ENCODE measurements at regions not wholly inside any gene's neighbourhood (a gene's known extent, or its start where the extent isn't known, plus 50 kb on each side); places are given as distances from the start of the nearest gene placed in this dataset.
A peak's percentile ranks its signal among the peaks of the same experiment; 100 is the strongest.

DNA sequence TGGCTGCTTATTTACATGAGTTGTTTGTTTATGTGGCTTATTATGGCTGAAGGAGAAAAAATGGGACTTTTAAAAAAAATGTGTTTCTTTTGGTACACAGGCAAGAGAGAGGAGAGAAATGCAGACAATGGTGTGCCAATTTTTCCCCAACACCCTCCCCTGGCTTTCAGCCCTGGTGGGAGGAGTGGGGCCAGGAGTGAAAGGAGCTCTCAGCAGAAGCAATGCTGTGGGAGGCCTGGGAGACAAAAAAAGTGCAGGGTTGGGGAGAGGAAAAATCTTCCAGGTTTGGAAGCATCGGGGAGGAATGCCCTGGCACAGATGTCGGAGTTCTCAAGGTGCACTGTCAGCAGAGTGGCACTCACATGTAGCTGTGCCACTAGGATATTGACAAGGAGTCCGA, 117.7 kb upstream of the FOXB1 start:
- no peak for DNase-seq (ENCODE audit: low read depth, low spot score)
- ChIA-PET CTCF (no interaction called here), POLR2A (no interaction called here)
- TF ChIP-seq, protein P1, sequence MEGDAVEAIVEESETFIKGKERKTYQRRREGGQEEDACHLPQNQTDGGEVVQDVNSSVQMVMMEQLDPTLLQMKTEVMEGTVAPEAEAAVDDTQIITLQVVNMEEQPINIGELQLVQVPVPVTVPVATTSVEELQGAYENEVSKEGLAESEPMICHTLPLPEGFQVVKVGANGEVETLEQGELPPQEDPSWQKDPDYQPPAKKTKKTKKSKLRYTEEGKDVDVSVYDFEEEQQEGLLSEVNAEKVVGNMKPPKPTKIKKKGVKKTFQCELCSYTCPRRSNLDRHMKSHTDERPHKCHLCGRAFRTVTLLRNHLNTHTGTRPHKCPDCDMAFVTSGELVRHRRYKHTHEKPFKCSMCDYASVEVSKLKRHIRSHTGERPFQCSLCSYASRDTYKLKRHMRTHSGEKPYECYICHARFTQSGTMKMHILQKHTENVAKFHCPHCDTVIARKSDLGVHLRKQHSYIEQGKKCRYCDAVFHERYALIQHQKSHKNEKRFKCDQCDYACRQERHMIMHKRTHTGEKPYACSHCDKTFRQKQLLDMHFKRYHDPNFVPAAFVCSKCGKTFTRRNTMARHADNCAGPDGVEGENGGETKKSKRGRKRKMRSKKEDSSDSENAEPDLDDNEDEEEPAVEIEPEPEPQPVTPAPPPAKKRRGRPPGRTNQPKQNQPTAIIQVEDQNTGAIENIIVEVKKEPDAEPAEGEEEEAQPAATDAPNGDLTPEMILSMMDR (IDR thresholded peaks at IDR 0.05; ENCODE audit: insufficient read depth, low read length, missing control alignments) = no peak
- H3K4me3 ChIP-seq (ENCODE audit: low read depth, low read length) = no peak overlapping the region

DNA sequence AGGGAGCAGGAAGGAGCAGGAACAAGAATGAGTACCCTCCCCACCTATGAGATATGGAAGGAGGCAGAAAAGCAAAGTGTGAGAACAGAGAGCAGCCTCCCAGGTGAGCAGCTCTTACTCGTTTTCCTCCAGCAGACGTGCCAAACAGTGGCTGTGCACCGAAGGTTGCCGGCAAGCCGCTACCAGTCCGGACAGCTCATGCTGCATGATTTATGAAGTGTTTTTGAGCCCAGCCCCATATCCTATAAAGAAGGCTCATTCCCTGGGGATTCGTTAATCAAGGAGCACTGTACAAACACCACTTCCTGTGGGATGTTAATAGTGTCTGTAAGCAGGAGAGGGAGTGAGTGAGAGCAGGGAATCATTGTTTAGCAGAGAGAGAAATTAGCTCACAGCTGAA, 118.3 kb upstream of the FOXB1 start:
- no peak overlapping the region for H3K4me3 ChIP-seq (ENCODE audit: low read depth, low read length)
- no peak for DNase-seq (ENCODE audit: low read depth, low spot score)
- ChIA-PET POLR2A (no interaction called here), CTCF (no interaction called here)
- TF ChIP-seq, protein P1 (IDR thresholded peaks at IDR 0.05; ENCODE audit: insufficient read depth, low read length, missing control alignments) = no peak

DNA sequence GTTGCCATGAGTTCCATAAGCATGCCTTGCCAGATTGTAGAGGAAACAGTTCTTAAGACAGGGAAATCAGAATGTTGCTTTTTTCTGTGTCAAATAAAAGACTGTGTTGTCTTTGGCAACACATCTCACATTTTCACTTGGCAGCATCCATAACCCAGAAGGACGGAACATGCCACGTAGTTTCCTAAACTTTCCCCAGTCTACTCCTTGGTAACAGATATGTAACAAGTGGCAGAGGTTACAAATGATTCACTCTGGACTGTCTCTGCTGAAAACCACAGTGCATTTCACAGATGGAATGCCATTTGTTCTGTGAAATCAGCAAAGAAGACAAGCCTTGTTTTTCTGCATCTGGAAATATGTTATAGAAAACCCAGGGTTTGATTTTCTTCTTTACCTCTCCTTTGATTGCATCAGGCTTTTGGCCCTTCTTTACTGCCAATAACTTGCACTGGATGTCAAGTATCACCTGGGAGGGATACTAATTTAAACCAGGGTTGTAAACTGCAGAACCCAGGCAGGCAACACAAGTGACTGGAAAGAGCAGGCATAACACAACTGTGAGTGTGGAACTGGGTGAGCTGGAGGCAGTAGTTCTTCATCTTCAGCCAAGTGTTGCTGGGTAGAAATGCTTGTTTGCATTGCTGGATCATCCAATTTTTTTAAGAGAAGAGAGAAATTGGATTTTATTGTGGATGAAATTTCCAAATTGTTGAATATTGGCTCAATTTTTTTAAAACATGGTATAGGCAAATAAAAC, 124.4 kb upstream of the FOXB1 start:
- ChIA-PET CTCF (no interaction called here), POLR2A (no interaction called here)
- TF ChIP-seq, protein P1 (IDR thresholded peaks at IDR 0.05; ENCODE audit: insufficient read depth, low read length, missing control alignments) = no peak
- no peak overlapping the region for H3K4me3 ChIP-seq (ENCODE audit: low read depth, low read length)
- peak; percentile 36 for DNase-seq (ENCODE audit: low read depth, low spot score)

DNA sequence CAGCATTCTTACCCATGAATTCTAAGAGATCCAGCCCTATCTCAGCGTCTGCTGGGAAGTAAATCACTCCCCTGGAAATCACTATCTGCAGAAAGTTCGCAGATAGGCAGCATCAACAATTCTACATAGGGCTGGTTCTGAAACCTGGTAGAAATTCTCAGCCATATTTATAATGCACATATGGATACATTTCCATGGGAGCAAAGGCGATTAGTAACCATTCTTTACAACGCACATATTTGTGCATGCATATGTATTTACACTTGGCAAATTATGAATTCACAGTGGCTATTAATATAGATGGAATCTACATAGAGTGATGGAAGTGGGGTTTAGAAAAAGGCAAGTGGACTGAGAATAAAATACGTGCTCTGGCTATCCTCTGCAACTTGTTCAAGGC, 128.0 kb upstream of the FOXB1 start:
- CTCF ChIA-PET = no interaction called here
- TF ChIP-seq, protein P1 (IDR thresholded peaks at IDR 0.05; ENCODE audit: insufficient read depth, low read length, missing control alignments) = no peak
- no peak for DNase-seq (ENCODE audit: low read depth, low spot score)
- POLR2A ChIA-PET = no interaction called here
- no peak overlapping the region for H3K4me3 ChIP-seq (ENCODE audit: low read depth, low read length)

DNA sequence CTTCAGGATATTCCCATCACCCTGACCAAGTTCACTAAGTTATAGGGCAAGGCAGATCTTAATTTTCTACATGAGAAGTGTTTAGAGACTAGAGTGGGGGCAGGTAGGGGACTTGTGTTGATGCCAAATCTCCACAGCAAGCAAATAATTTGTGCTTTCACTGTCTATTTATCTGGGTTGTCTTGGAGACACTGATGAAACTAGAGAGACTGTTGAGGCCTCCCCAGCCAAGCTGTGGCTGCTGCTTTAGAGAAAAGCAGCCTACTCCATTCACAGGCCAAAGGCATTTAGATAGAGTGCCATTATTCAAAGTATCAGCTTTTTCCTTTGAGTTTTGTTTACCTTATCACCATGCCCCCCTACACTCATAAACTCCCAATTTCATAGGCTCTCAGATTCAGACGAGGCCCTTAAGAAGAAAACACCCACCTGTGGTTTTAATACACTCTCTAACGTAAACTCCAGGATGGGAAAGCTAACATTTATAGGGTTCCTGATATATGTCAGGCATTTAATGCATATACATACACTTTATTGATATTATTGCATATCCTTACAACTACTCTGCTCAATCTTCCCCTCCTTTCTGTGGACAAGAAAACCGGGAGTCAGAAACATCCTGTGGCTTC, 130.4 kb upstream of the FOXB1 start:
- TF ChIP-seq, protein P1 (IDR thresholded peaks at IDR 0.05; ENCODE audit: insufficient read depth, low read length, missing control alignments) = no peak
- DNase-seq (ENCODE audit: low read depth, low spot score) = no peak
- no peak overlapping the region for H3K4me3 ChIP-seq (ENCODE audit: low read depth, low read length)
- POLR2A ChIA-PET = no interaction called here
- CTCF ChIA-PET = no interaction called here

DNA sequence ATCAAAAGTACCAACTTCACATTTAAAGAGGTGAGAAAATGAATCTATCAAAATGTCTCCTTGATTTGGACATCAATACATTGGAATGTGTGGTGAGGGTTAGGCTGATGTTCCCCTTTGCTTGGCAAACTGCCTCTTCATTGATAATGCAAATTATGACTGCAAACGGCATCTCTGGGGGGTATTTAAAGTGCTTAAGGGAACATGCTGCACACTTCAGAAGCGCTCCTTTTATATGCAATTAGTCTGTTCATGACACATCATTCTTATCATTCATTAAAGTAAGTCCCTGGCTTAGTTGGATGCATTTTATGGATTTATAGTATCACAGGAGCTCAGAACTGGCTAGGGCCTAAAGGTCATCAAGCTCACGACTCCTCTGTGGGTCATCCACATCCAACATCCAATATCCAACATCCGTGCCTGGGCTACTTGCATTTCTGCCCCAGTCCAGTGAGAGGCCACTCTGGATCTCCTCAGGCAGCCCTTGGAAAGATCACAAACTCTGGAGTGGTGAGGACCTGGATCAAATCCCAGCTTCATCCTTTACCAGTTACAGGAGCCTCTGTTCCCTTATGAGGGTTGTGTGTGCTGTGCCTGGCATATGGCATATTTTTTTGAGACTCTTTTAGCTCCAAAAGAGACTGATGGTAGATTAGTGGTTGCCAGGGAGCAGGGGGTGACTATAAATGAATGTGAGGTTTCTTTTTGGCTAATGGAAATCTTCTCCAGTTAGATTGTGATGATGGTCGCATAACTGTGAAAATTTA, 136.8 kb upstream of the FOXB1 start:
- ChIA-PET CTCF (no interaction called here), POLR2A (no interaction called here)
- no peak overlapping the region for H3K4me3 ChIP-seq (ENCODE audit: low read depth, low read length)
- DNase-seq (ENCODE audit: low read depth, low spot score) = no peak
- TF ChIP-seq, protein P1 (IDR thresholded peaks at IDR 0.05; ENCODE audit: insufficient read depth, low read length, missing control alignments) = no peak
